ENCODE measurements at regions not wholly inside any gene's neighbourhood (a gene's known extent, or its start where the extent isn't known, plus 50 kb on each side); places are given as distances from the start of the nearest gene placed in this dataset.
A peak's percentile ranks its signal among the peaks of the same experiment; 100 is the strongest.

DNA sequence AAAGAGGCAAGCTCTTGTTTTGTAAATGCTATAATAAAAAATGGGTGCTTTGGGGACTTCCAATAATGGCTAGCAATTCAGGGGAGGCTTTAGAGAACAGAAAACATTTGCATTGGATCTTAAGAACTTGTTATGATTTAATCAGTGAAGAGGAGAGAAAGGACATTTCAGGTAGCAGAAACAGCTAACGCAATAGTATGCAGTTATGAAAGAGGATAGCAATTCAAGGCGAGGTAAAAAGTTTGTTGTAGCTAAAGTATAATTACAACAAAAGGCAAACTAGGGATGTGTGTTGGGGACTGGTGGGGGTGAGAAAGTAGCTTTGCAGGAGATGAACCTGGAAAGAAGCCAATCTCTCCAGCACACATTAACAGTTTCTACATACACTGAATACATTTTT lies 558.7 kb upstream of the SEMA6D start:
- intact Hi-C loops (cut with DNase I), result no loop called here
- DNase-seq, result no peak

GRCh38 chr15:47177177-47177576 lies 540.1 kb upstream of the SEMA6D start:
- DNase-seq, result no peak
- Histone ChIP-seq H3K4me1 (no peaks in the 10 kb centered on the region), H3K36me3 (no peaks in the 10 kb centered on the region), H3K27ac (no peak overlapping the region), H3K27me3 (no peaks in the 10 kb centered on the region), H3K9ac (ENCODE audit: low read depth in 2 of 2, low read length in 2 of 2) (no peak overlapping the region), H3K9me3 (no peaks in the 10 kb centered on the region), H3K4me3 (no peak overlapping the region)
- TF ChIP-seq, protein P1, sequence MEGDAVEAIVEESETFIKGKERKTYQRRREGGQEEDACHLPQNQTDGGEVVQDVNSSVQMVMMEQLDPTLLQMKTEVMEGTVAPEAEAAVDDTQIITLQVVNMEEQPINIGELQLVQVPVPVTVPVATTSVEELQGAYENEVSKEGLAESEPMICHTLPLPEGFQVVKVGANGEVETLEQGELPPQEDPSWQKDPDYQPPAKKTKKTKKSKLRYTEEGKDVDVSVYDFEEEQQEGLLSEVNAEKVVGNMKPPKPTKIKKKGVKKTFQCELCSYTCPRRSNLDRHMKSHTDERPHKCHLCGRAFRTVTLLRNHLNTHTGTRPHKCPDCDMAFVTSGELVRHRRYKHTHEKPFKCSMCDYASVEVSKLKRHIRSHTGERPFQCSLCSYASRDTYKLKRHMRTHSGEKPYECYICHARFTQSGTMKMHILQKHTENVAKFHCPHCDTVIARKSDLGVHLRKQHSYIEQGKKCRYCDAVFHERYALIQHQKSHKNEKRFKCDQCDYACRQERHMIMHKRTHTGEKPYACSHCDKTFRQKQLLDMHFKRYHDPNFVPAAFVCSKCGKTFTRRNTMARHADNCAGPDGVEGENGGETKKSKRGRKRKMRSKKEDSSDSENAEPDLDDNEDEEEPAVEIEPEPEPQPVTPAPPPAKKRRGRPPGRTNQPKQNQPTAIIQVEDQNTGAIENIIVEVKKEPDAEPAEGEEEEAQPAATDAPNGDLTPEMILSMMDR (IDR thresholded peaks at IDR 0.05), result no peak
- intact Hi-C loops (cut with DNase I), result no loop called here

More for the DNA sequence above, 558.7 kb upstream of the SEMA6D start:
- H3K36me3 ChIP-seq, result no peaks in the 10 kb centered on the region
- no peaks in the 10 kb centered on the region for H3K27me3 ChIP-seq
- TF ChIP-seq, protein P1 (IDR thresholded peaks at IDR 0.05), result no peak
- H3K9me3 ChIP-seq, result no peaks in the 10 kb centered on the region
- no peak overlapping the region for H3K27ac ChIP-seq
- H3K4me1 ChIP-seq, result no peaks in the 10 kb centered on the region
- H3K9ac ChIP-seq (ENCODE audit: low read depth in 2 of 2, low read length in 2 of 2), result no peak overlapping the region
- H3K4me3 ChIP-seq, result no peak overlapping the region

GRCh38 chr15:47179988-47180387 lies 537.3 kb upstream of the SEMA6D start:
- TF ChIP-seq, protein P1 (IDR thresholded peaks at IDR 0.05), result no peak
- intact Hi-C loops (cut with DNase I), result loop anchor here (10.0 kb wide), 1 partner anchor 55 kb away; no protein-coding TSS in a partner anchor
- Histone ChIP-seq H3K9ac (ENCODE audit: low read depth in 2 of 2, low read length in 2 of 2) (no peak overlapping the region), H3K4me3 (no peak overlapping the region), H3K9me3 (no peaks in the 10 kb centered on the region), H3K4me1 (no peaks in the 10 kb centered on the region), H3K27me3 (peaks cover 16% of the 10 kb centered on the region), H3K36me3 (no peaks in the 10 kb centered on the region), H3K27ac (no peak overlapping the region)
- no peak for DNase-seq

- Histone ChIP-seq H3K9me3 (no peaks in the 10 kb centered on the region), H3K4me1 (no peaks in the 10 kb centered on the region), H3K27me3 (peaks cover 27% of the 10 kb centered on the region), H3K27ac (no peak overlapping the region), H3K9ac (ENCODE audit: low read depth in 2 of 2, low read length in 2 of 2) (no peak overlapping the region), H3K4me3 (no peak overlapping the region), H3K36me3 (no peaks in the 10 kb centered on the region)
- TF ChIP-seq, protein P1 (IDR thresholded peaks at IDR 0.05), result no peak
- intact Hi-C loops (cut with DNase I), result loop anchor here (10.0 kb wide), 1 partner anchor 58 kb away; no protein-coding TSS in a partner anchor
- DNase-seq, result no peak
Measured at GRCh38 chr15:47182818-47183217, 534.5 kb upstream of the SEMA6D start.

- peaks cover 27% of the 10 kb centered on the region for H3K27me3 ChIP-seq
- no peaks in the 10 kb centered on the region for H3K9me3 ChIP-seq
- H3K27ac ChIP-seq, result no peak overlapping the region
- no peaks in the 10 kb centered on the region for H3K36me3 ChIP-seq
- DNase-seq, result no peak
- TF ChIP-seq, protein P1 (IDR thresholded peaks at IDR 0.05), result no peak
- H3K4me3 ChIP-seq, result peak overlapping the region; percentile 28
- H3K4me1 ChIP-seq, result no peaks in the 10 kb centered on the region
- no peak overlapping the region for H3K9ac ChIP-seq (ENCODE audit: low read depth in 2 of 2, low read length in 2 of 2)
- intact Hi-C loops (cut with DNase I), result loop anchor here (10.0 kb wide), 1 partner anchor 59 kb away; no protein-coding TSS in a partner anchor
Measured at GRCh38 chr15:47184003-47184907, 533.0 kb upstream of the SEMA6D start.

Data from colonic mucosa (tissue), 4 donors.